Heart right ventricle (tissue), 16 donors: ENCODE measurements at regions not wholly inside any gene's neighbourhood (a gene's known extent, or its start where the extent isn't known, plus 50 kb on each side); places are given as distances from the start of the nearest gene placed in this dataset.

ENCODE experiments used
- ATAC-seq, 8 donors: fragments of 200-7000 bp; cut with Tn5 transposase; one replicate each; pipeline ENCODE4 v1.9.1; 2020; ENCODE audit warnings: mild to moderate bottlenecking in 8 of 8, moderate library complexity in 8 of 8, moderate number of reproducible peaks in 1 of 8
- DNase-seq, 2 donors: peaks; one replicate each; pipeline ENCODE4 v3.0.0-alpha.2; 2020
- H3K27ac ChIP-seq, 10 donors: fragments of 200-600 bp; sonication (generic) in 2 of 10; one replicate each; pipeline versions ENCODE4 v1.5.0 to v1.8.0; 2020 to 2022; ENCODE audit warnings: mild to moderate bottlenecking in 3 of 10
- H3K27me3 ChIP-seq, 7 donors: fragments of 200-600 bp; one replicate each; pipeline ENCODE4 v1.8.0; 2021 to 2022; ENCODE audit warnings: mild to moderate bottlenecking in 2 of 7
- H3K36me3 ChIP-seq, 9 donors: fragments of 200-600 bp; sonication (generic) in 1 of 9; one replicate each; pipeline versions ENCODE4 v1.5.0 to v1.8.0; 2020 to 2022; ENCODE audit warnings: mild to moderate bottlenecking in 2 of 9
- H3K4me1 ChIP-seq, 9 donors: fragments of 200-600 bp; sonication (generic) in 1 of 9; one replicate each; pipeline versions ENCODE4 v1.5.0 to v1.8.0; 2020 to 2022; ENCODE audit warnings: mild to moderate bottlenecking in 4 of 9
- H3K4me3 ChIP-seq, 10 donors: fragments of 200-600 bp; sonication (generic) in 2 of 10; one replicate each; pipeline versions ENCODE4 v1.5.0 to v1.8.0; 2020 to 2022; ENCODE audit warnings: mild to moderate bottlenecking in 7 of 10, moderate library complexity in 2 of 10
- H3K9me3 ChIP-seq, 11 donors: fragments of 200-600 bp in 10 of 11; sonication (generic) in 2 of 11; one replicate each; pipeline versions ENCODE4 v1.5.0 to v1.8.0; 2013 to 2022; ENCODE audit warnings: mild to moderate bottlenecking in 2 of 11, control low read depth in 1 of 11, moderate library complexity in 1 of 11
- WGBS, 2 donors: extraction: QIAGEN DNeasy Blood & Tissue Kit; methylation state at CpG; one replicate each; pipeline ENCODE4 v1.1.7; 2013; ENCODE audit warnings: inconsistent platforms in 1 of 2; 5-methylcytosine and 5-hydroxymethylcytosine counted together
- intact Hi-C, 10 donors: fragments of 100-400 bp; cut with DNase I; formaldehyde crosslinking; loops; one replicate each; pipeline versions ENCODE4 v1.11.1 to v1.14.2; 2022
- TF ChIP-seq, protein P1 (sequence below), 9 donors: fragments of 200-600 bp; sonication (generic) in 2 of 9; IDR thresholded peaks; one replicate each; pipeline versions ENCODE4 v1.5.0 to v1.8.0; 2021 to 2022; ENCODE audit warnings: antibody characterized with exemption in 9 of 9, mild to moderate bottlenecking in 5 of 9, moderate library complexity in 1 of 9
- donor health status: Arrhythmogenic right ventricular cardiomyopathy.
- donor health status: ischemic (EF 13 %, LVEDD 7.1; RV severe dilation, severe dysfunction).
- donor health status: healthy with polysubstance abuse.
- donor health status: DM: no; HTN: yes; CAD: no.
- donor health status: DM: no; HTN: no; CAD: no.
- donor health status: ischemic (EF 25% LVEDD 6.9; RV normal size, moderate dysfunction).
- donor health status: ischemic (EF 25% LVEDD 5.7; RV mildly dilated, moderate dysfunction).
- donor health status: healthy.
- donor health status: DM: yes; HTN: yes; CAD: no.
- donor health status: Ischemic cardiomyopathy.
- donor health status: ischemic (EF 35%, LVEDD 5.7; RV mildly dilated, moderate dysfunction).
- donor health status: nonischemic (EF 11% LVEDD 7.7; RV severe dilation, severe dysfunction).
- donor health status: DM: yes; HTN: yes; CAD: no.
- donor health status: PGD.
- donor health status: ischemic (EF 29% LVEDD 5.4; RV normal size, mild dysfunction).
- donor health status: nonischemic (EF 23%, LVEDD 6.1; RV moderate dilation, normal function).

DNA sequence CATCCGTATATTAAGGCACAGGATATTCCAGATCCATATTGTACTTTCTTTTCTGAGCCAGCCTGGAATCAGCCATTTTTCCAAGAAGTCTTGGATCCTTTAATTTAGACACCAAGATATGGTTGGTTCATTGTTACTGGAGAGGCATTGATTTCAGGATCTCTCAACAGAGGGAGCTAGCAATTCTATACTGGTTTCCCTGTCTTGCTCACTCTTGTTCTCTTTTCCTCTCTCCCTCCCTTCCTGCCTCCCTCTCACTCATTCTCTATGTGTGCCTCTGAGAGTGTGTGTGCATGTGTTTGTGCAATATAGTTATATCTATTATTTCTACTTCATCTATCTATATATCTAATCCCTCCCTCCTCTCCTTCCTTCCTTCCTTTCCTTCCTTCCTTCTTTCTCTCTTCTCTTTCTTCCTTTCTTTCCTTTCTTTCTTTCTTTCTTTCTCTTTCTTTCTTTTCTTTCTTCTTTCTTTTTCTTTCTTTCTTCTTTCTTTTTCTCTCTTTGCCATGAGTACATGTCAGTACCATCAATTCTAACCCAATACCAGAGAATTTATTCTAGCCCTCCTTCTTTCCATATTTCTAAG lies 299.1 kb downstream of the EPHA7 start:
- Histone ChIP-seq H3K27me3 (no peaks in the 10 kb centered on the region), H3K4me3 (no peak overlapping the region), H3K9me3 (no peaks in the 10 kb centered on the region), H3K27ac (no peak overlapping the region), H3K4me1 (no peaks in the 10 kb centered on the region), H3K36me3 (no peaks in the 10 kb centered on the region)
- DNase-seq (no peak), ATAC-seq (no peak)
- WGBS, 2 donors = 91 to 93% methylated on average over 1 of the region's 1 CpG
- intact Hi-C loops = no loop called here
- TF ChIP-seq, protein P1, sequence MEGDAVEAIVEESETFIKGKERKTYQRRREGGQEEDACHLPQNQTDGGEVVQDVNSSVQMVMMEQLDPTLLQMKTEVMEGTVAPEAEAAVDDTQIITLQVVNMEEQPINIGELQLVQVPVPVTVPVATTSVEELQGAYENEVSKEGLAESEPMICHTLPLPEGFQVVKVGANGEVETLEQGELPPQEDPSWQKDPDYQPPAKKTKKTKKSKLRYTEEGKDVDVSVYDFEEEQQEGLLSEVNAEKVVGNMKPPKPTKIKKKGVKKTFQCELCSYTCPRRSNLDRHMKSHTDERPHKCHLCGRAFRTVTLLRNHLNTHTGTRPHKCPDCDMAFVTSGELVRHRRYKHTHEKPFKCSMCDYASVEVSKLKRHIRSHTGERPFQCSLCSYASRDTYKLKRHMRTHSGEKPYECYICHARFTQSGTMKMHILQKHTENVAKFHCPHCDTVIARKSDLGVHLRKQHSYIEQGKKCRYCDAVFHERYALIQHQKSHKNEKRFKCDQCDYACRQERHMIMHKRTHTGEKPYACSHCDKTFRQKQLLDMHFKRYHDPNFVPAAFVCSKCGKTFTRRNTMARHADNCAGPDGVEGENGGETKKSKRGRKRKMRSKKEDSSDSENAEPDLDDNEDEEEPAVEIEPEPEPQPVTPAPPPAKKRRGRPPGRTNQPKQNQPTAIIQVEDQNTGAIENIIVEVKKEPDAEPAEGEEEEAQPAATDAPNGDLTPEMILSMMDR (IDR thresholded peaks at IDR 0.05) = no peak

GRCh38 chr6:93105907-93106306 lies 313.5 kb downstream of the EPHA7 start:
- no peaks in the 10 kb centered on the region for H3K4me1 ChIP-seq
- 74 to 76% methylated on average over 2 of the region's 2 CpGs for WGBS, 2 donors
- DNase-seq (no peak), ATAC-seq (no peak)
- H3K27me3 ChIP-seq = no peaks in the 10 kb centered on the region
- no peak overlapping the region for H3K27ac ChIP-seq
- H3K4me3 ChIP-seq = no peak overlapping the region
- TF ChIP-seq, protein P1 (IDR thresholded peaks at IDR 0.05) = no peak
- no peaks in the 10 kb centered on the region for H3K9me3 ChIP-seq
- intact Hi-C loops = no loop called here
- H3K36me3 ChIP-seq = no peaks in the 10 kb centered on the region

DNA sequence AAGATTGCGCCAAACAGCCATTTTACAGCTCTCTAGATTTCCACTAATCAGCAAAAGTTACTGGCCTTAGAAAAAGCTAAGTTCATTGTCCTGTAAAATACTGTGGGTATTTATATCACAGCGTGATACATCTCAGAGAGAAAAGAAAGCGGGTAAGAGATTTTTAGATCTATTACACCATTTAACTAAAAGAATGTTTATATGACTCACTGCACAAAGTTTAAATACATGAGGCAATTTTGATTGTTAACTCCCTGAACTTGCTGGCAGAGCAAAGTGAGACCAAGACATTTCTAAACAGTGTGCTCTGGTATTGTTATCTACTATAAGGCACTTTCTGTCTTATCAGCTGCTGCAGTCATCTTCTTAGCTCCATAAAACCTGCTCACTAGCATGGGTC lies 314.3 kb downstream of the EPHA7 start:
- Histone ChIP-seq H3K4me3 (no peak overlapping the region), H3K36me3 (no peaks in the 10 kb centered on the region), H3K4me1 (no peaks in the 10 kb centered on the region), H3K27me3 (no peaks in the 10 kb centered on the region), H3K9me3 (no peaks in the 10 kb centered on the region), H3K27ac (no peak overlapping the region)
- no peak for ATAC-seq
- 68 to 76% methylated on average over 3 of the region's 3 CpGs for WGBS, 2 donors
- DNase-seq = no peak
- intact Hi-C loops = no loop called here
- TF ChIP-seq, protein P1 (IDR thresholded peaks at IDR 0.05) = no peak

GRCh38 chr6:93104195-93104817 lies 315.1 kb downstream of the EPHA7 start:
- no peak for DNase-seq
- 56 to 59% methylated on average over 1 of the region's 1 CpG for WGBS, 2 donors
- Histone ChIP-seq H3K27me3 (no peaks in the 10 kb centered on the region), H3K4me1 (no peaks in the 10 kb centered on the region), H3K4me3 (no peak overlapping the region), H3K27ac (no peak overlapping the region), H3K36me3 (no peaks in the 10 kb centered on the region), H3K9me3 (no peaks in the 10 kb centered on the region)
- TF ChIP-seq, protein P1 (IDR thresholded peaks at IDR 0.05) = no peak
- no peak for ATAC-seq
- intact Hi-C loops = no loop called here
